ENCODE measurements at regions not wholly inside any gene's neighbourhood (a gene's known extent, or its start where the extent isn't known, plus 50 kb on each side); places are given as distances from the start of the nearest gene placed in this dataset.

DNA sequence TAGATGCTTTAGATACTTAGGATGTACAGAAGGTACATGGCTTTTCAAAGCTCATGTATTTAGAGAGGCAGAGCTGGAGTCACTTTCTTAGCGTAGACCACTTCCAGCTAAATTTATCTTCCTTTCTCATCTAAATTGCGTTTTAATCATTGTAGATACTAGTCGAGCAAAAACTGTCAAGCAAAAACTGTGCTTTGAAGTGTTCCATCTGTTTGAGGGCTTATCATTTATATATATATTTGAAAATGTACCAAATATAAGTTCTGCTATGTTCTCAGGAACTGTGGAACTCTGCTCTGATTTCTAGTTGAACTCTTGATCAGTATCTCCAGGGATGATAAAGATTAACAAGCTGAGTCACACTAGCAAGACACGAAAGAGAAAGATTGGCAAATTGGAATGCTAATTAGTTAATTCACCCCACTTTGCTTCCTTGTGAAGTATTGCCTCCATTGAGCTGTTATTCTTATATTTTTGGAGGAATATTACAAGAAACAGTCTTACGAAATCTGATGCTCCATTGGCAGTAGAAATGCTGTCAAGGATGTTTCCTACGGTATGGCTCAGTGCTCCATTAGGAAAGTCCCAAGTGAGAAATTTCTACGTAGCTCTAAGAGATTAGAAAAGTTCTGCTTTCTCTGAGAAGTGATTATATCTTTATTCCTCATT, 310.7 kb downstream of the AEBP2 start:
- TF ChIP-seq, protein P1, sequence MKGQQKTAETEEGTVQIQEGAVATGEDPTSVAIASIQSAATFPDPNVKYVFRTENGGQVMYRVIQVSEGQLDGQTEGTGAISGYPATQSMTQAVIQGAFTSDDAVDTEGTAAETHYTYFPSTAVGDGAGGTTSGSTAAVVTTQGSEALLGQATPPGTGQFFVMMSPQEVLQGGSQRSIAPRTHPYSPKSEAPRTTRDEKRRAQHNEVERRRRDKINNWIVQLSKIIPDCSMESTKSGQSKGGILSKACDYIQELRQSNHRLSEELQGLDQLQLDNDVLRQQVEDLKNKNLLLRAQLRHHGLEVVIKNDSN (IDR thresholded peaks at IDR 0.05), result no peak
- no peak for TF ChIP-seq TAF1 (IDR thresholded peaks at IDR 0.05; ENCODE audit: low read depth)
- TF ChIP-seq RAD21 (IDR thresholded peaks at IDR 0.05; ENCODE audit: low read depth), result no peak
- no peak for TF ChIP-seq TCF12 (IDR thresholded peaks at IDR 0.05; ENCODE audit: low read depth)
